ENCODE measurements at regions not wholly inside any gene's neighbourhood (a gene's known extent, or its start where the extent isn't known, plus 50 kb on each side); places are given as distances from the start of the nearest gene placed in this dataset.

DNA sequence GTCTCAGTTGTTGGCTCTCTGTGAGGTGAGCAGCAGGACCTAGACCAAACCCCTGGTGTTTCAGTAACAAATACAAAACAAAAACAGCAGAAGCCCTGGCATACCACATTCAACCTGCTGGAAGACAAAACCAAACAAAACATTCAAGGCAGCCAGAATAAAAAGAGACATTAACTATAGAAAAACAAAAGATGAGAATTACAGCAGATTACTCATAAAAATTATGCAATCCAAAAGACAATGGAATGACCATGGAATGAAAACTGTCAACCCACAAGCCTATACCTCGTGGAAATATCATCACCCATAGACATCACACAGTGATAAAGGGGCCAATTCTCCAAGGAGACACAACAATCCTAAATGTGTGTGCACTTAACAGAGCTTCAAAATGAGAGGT, 106.0 kb upstream of the IQSEC1 start:
- DNase-seq (ENCODE audit: low spot score), result no peak
- in situ Hi-C loops (cut with MboI; ENCODE audit: low pct_unique_long_range_greater_than_20kb, low sequenced_read_pairs, unreplicated experiment), result no loop called here
- TF ChIP-seq, protein P1, sequence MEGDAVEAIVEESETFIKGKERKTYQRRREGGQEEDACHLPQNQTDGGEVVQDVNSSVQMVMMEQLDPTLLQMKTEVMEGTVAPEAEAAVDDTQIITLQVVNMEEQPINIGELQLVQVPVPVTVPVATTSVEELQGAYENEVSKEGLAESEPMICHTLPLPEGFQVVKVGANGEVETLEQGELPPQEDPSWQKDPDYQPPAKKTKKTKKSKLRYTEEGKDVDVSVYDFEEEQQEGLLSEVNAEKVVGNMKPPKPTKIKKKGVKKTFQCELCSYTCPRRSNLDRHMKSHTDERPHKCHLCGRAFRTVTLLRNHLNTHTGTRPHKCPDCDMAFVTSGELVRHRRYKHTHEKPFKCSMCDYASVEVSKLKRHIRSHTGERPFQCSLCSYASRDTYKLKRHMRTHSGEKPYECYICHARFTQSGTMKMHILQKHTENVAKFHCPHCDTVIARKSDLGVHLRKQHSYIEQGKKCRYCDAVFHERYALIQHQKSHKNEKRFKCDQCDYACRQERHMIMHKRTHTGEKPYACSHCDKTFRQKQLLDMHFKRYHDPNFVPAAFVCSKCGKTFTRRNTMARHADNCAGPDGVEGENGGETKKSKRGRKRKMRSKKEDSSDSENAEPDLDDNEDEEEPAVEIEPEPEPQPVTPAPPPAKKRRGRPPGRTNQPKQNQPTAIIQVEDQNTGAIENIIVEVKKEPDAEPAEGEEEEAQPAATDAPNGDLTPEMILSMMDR (IDR thresholded peaks at IDR 0.05; ENCODE audit: extremely low read depth, insufficient read depth, missing control alignments), result no peak

- in situ Hi-C loops (cut with MboI; ENCODE audit: low pct_unique_long_range_greater_than_20kb, low sequenced_read_pairs, unreplicated experiment), result no loop called here
- TF ChIP-seq, protein P1 (IDR thresholded peaks at IDR 0.05; ENCODE audit: extremely low read depth, insufficient read depth, missing control alignments), result no peak
- DNase-seq (ENCODE audit: low spot score), result no peak
These were observed 104.9 kb upstream of the IQSEC1 start for GRCh38 chr3:13178107-13178506.

DNA sequence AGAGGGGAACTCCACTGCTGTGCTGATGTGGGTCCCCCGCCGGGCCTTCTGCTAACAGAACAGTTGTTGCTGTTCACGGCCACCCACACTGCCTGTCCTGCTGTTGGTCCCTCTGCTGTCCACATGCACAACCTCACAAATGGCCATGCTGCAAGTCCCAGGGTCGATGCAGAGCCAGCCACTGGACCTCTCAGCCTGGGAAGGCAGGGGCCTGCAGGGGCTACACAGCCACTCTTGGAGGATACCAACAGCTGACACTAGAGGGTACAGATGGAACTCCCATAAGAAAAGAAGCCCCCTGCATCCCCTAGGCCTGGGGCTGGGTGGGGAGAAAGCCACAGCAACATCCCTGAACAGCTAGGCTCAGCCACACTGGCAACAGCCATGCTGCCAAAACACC, 104.4 kb upstream of the IQSEC1 start:
- in situ Hi-C loops (cut with MboI; ENCODE audit: low pct_unique_long_range_greater_than_20kb, low sequenced_read_pairs, unreplicated experiment), result no loop called here
- TF ChIP-seq, protein P1 (IDR thresholded peaks at IDR 0.05; ENCODE audit: extremely low read depth, insufficient read depth, missing control alignments), result no peak
- DNase-seq (ENCODE audit: low spot score), result no peak

GRCh38 chr3:13177236-13177635, 104.0 kb upstream of the IQSEC1 start:
- DNase-seq (ENCODE audit: low spot score), result no peak
- TF ChIP-seq, protein P1 (IDR thresholded peaks at IDR 0.05; ENCODE audit: extremely low read depth, insufficient read depth, missing control alignments), result no peak
- in situ Hi-C loops (cut with MboI; ENCODE audit: low pct_unique_long_range_greater_than_20kb, low sequenced_read_pairs, unreplicated experiment), result no loop called here

DNA sequence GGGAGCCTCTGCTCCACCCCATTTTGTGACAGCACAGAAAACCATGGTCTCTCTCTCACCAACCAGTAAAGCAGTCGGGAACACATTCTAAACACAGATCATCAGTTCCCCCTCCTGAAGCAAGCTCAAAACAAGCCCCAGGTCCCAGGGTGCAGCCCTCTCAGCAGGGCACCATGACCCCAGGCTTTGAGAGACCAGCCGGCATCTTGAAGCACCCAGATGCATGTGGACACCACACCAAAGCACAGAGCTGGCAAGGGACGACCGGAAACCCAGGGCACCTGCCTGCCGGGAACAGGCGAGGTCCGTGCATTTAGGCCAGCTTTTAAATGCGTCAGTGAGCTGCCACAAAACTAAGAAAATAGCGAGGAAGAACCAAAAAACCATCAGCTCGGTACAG, 103.2 kb upstream of the IQSEC1 start:
- no peak for DNase-seq (ENCODE audit: low spot score)
- in situ Hi-C loops (cut with MboI; ENCODE audit: low pct_unique_long_range_greater_than_20kb, low sequenced_read_pairs, unreplicated experiment), result no loop called here
- TF ChIP-seq, protein P1 (IDR thresholded peaks at IDR 0.05; ENCODE audit: extremely low read depth, insufficient read depth, missing control alignments), result no peak

DNA sequence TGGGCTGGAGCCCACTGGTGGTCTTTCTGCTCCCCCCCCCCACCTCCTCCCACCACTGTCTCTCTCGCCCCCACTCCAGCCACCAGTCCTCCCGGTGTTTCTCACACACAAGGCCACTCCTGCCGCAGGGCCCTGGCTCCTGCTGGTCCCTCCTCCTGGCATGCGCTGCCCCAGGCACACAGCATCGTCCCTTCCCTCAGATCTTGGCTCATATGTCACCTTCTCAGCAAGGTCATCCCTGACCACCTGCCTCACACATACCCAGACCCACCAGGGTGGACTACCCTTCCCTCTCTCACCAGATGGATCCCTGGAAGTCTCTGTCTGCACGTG, 101.5 kb upstream of the IQSEC1 start:
- no peak for DNase-seq (ENCODE audit: low spot score)
- in situ Hi-C loops (cut with MboI; ENCODE audit: low pct_unique_long_range_greater_than_20kb, low sequenced_read_pairs, unreplicated experiment), result no loop called here
- TF ChIP-seq, protein P1 (IDR thresholded peaks at IDR 0.05; ENCODE audit: extremely low read depth, insufficient read depth, missing control alignments), result no peak
